ENCODE measurements at regions not wholly inside any gene's neighbourhood (a gene's known extent, or its start where the extent isn't known, plus 50 kb on each side); places are given as distances from the start of the nearest gene placed in this dataset.

DNA sequence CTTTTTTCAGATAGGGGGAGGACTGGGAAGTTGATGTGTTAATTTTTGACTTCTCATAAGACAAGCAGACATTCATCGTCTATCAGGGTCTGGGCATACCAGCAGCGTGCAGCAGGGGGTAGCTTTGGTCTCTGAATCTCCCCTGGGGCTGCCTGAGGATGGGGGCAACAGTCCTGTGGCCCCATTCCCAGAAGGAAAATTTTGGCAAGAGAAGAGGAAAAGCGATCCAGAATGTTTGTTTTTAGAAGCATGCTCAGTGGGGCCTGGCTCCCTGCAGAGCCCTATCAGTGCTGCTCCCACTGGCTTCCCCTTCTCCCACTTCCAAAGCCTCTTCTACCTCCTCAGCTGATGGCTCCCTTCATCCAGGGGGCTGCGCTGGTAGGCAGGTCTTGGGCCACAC is 194.8 kb upstream of the IL12B start:
- TF ChIP-seq, protein P1, sequence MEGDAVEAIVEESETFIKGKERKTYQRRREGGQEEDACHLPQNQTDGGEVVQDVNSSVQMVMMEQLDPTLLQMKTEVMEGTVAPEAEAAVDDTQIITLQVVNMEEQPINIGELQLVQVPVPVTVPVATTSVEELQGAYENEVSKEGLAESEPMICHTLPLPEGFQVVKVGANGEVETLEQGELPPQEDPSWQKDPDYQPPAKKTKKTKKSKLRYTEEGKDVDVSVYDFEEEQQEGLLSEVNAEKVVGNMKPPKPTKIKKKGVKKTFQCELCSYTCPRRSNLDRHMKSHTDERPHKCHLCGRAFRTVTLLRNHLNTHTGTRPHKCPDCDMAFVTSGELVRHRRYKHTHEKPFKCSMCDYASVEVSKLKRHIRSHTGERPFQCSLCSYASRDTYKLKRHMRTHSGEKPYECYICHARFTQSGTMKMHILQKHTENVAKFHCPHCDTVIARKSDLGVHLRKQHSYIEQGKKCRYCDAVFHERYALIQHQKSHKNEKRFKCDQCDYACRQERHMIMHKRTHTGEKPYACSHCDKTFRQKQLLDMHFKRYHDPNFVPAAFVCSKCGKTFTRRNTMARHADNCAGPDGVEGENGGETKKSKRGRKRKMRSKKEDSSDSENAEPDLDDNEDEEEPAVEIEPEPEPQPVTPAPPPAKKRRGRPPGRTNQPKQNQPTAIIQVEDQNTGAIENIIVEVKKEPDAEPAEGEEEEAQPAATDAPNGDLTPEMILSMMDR (IDR thresholded peaks at IDR 0.05) = no peak
- no peak for TF ChIP-seq POLR2A (IDR thresholded peaks at IDR 0.05)
- no peak for DNase-seq
- Histone ChIP-seq H3K36me3 (no peaks in the 10 kb centered on the region), H3K4me3 (no peak overlapping the region), H3K27ac (no peak overlapping the region), H3K27me3 (no peaks in the 10 kb centered on the region), H3K9me3 (peaks cover 0 to 3% (median 0%) of the 10 kb centered on the region in 4 donors), H3K4me1 (no peaks in the 10 kb centered on the region)

DNA sequence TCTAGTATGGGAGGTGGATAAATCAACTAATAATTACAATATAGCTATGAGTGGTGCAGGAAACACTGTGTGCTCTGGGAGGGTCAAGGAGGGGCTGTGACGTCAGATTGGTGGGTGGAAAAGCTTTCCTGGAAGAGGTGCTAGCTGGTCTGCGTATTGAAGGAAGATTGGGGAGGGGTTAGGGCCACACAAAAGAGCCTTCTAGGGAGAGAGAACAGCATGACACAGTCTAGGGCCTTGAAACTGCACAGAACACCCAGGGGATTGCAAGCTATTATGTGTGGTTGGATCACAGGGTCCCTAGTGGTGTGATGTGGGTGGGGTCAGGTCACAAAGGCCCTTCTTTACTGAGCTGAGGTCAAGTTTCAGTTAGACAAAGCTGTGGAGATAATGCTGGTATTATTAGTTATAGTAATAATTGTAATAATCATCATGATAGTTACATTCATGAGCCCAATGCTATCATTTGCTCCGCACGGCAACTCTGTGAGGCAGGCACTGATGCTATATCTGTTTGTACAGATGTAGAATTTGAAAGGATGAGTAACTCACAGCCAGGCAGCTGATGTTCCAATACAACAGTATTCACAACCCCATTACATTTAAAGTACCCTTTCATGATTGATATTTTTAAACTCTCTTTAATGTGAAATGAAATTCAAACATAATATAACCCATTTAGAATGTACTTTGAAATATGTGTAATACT is 197.4 kb upstream of the IL12B start:
- H3K36me3 ChIP-seq = no peaks in the 10 kb centered on the region
- H3K4me1 ChIP-seq = no peaks in the 10 kb centered on the region
- no peaks in the 10 kb centered on the region for H3K27me3 ChIP-seq
- no peak for DNase-seq
- no peak overlapping the region for H3K27ac ChIP-seq
- TF ChIP-seq POLR2A (IDR thresholded peaks at IDR 0.05) = no peak
- TF ChIP-seq, protein P1 (IDR thresholded peaks at IDR 0.05) = no peak
- H3K4me3 ChIP-seq = no peak overlapping the region
- peaks cover 0 to 3% (median 0%) of the 10 kb centered on the region in 4 donors for H3K9me3 ChIP-seq

DNA sequence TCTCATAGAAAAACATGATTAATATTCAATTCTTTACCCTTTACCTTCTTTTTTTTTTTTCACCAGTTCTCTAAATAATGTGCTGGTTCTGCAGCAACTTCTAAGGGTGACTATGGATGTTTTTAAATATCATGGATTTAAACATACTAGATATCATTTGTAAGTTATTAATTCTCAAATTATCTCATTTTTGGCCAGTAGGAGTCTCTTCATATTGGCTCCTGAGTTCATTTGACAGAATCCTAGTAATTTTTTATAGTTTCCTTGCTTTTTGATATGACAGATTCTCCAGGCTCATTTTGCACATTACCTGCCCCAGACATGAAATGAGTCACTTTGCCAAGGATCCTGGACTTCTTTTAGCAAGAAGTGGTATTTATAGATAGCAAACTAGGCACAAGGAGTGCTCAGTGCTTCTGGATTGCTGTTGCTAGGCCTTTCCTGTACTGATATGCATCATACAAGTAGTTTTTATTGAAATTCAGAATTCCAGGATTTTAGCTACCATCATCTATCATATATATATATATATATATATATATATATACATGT is 201.3 kb upstream of the IL12B start:
- no peak overlapping the region for H3K27ac ChIP-seq
- H3K9me3 ChIP-seq = peaks cover 0 to 3% (median 0%) of the 10 kb centered on the region in 4 donors
- no peaks in the 10 kb centered on the region for H3K27me3 ChIP-seq
- no peak overlapping the region for H3K4me3 ChIP-seq
- no peaks in the 10 kb centered on the region for H3K36me3 ChIP-seq
- TF ChIP-seq POLR2A (IDR thresholded peaks at IDR 0.05) = no peak
- TF ChIP-seq, protein P1 (IDR thresholded peaks at IDR 0.05) = no peak
- no peaks in the 10 kb centered on the region for H3K4me1 ChIP-seq
- DNase-seq = no peak

DNA sequence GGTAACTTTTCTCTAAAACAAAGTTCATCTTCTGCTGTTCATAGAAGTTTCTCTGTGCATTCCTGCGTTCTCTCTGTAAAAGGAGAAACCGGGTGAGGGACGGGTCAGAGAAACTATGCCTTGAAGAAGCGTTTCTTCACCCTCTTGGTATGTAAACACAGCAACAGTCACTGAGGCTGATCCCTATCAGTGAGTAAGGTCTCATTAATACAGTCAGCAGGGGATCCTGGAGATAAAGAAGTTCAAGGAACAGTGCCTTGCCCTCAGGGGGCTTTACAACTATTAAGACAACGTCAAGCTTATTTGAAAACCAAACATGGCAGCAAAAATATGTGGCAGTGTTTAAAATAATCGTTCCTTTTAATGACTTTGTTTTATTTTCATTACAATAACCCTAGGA is 202.9 kb upstream of the IL12B start:
- Histone ChIP-seq H3K4me1 (no peaks in the 10 kb centered on the region), H3K9me3 (peaks cover 0 to 3% (median 0%) of the 10 kb centered on the region in 4 donors), H3K36me3 (no peaks in the 10 kb centered on the region), H3K27me3 (no peaks in the 10 kb centered on the region), H3K27ac (no peak overlapping the region), H3K4me3 (no peak overlapping the region)
- TF ChIP-seq, protein P1 (IDR thresholded peaks at IDR 0.05) = no peak
- no peak for DNase-seq

DNA sequence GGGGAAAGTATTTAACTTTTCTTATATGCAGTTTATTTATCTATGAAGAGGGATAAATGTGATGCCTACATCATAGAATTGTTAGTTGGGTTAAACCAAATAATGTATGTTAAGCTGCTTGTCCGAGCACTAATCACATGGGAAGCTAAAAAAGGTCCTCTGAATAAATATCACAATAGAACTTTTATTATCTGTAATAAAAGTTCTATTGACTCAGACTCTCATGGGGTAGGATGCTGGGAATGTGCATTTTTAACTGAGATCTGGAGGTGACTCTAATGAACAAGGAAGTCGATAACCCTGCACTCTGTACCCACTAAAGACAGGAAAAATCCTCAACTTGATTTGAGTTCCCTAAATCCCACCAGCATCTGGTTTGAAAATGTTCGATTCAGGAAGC is 205.9 kb upstream of the IL12B start:
- TF ChIP-seq POLR2A (IDR thresholded peaks at IDR 0.05) = no peak
- TF ChIP-seq, protein P1 (IDR thresholded peaks at IDR 0.05) = no peak
- Histone ChIP-seq H3K27me3 (no peaks in the 10 kb centered on the region), H3K4me3 (no peak overlapping the region), H3K9me3 (no peaks in the 10 kb centered on the region), H3K27ac (no peak overlapping the region), H3K4me1 (no peaks in the 10 kb centered on the region), H3K36me3 (no peaks in the 10 kb centered on the region)
- no peak for DNase-seq
